PFSK-1 (cell line): ENCODE measurements at regions not wholly inside any gene's neighbourhood (a gene's known extent, or its start where the extent isn't known, plus 50 kb on each side); places are given as distances from the start of the nearest gene placed in this dataset.

Experiments used
- FOXP2 ChIP-seq: optimal IDR thresholded peaks from 2 replicates; pipeline ENCODE3; 2011; ENCODE audit warnings: borderline replicate concordance, control low read depth, inconsistent platforms; ENCODE audit not compliant: insufficient read depth; ENCODE audit errors: extremely low read length, extremely low read depth
- POLR2AphosphoS5 ChIP-seq: IDR thresholded peaks from 2 replicates; pipeline ENCODE4 v1.6.1; 2012; ENCODE audit warnings: low read depth, mild to moderate bottlenecking, control low read depth, low read length, moderate library complexity
- SIN3A ChIP-seq: IDR thresholded peaks from 2 replicates; pipeline ENCODE4 v1.6.1; 2012; ENCODE audit warnings: mild to moderate bottlenecking, low read length, moderate library complexity, borderline replicate concordance; ENCODE audit not compliant: insufficient read depth
- TAF1 ChIP-seq: IDR thresholded peaks from 2 replicates; pipeline ENCODE4 v1.6.1; 2012; ENCODE audit warnings: low read length, control low read depth, borderline replicate concordance; ENCODE audit not compliant: insufficient read depth
- TF ChIP-seq, protein P1 (sequence below), 2 experiments: IDR thresholded peaks; 2 replicates each; pipeline versions ENCODE4 v1.6.1 to v1.8.0; 2011 to 2012; ENCODE audit warnings: low read depth in 2 of 2, low read length in 2 of 2, control low read depth in 1 of 2, inconsistent platforms in 1 of 2, mild to moderate bottlenecking in 1 of 2, moderate library complexity in 1 of 2; ENCODE audit not compliant: insufficient read depth in 1 of 2

DNA sequence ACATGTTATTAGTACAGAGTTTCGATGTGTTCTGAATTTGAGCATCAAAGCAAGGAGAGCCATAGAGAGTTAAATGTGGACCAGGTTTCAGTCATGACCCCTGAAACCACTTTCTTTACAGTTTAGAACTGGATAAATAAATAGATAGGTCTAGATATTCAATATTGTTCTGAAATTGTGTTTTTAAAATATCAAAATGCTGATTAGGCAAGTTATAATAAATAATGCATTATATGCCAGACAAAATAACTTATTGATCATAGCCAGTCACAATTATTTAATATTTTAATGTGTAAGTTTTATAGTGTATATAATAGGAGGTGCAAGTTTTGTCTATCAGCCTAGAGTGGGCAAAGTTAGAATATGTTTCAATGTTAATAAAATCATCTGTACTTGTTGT lies 569.5 kb downstream of the METTL15 start:
- no peak for TF ChIP-seq SIN3A
- TF ChIP-seq TAF1, result no peak
- TF ChIP-seq, protein P1, sequence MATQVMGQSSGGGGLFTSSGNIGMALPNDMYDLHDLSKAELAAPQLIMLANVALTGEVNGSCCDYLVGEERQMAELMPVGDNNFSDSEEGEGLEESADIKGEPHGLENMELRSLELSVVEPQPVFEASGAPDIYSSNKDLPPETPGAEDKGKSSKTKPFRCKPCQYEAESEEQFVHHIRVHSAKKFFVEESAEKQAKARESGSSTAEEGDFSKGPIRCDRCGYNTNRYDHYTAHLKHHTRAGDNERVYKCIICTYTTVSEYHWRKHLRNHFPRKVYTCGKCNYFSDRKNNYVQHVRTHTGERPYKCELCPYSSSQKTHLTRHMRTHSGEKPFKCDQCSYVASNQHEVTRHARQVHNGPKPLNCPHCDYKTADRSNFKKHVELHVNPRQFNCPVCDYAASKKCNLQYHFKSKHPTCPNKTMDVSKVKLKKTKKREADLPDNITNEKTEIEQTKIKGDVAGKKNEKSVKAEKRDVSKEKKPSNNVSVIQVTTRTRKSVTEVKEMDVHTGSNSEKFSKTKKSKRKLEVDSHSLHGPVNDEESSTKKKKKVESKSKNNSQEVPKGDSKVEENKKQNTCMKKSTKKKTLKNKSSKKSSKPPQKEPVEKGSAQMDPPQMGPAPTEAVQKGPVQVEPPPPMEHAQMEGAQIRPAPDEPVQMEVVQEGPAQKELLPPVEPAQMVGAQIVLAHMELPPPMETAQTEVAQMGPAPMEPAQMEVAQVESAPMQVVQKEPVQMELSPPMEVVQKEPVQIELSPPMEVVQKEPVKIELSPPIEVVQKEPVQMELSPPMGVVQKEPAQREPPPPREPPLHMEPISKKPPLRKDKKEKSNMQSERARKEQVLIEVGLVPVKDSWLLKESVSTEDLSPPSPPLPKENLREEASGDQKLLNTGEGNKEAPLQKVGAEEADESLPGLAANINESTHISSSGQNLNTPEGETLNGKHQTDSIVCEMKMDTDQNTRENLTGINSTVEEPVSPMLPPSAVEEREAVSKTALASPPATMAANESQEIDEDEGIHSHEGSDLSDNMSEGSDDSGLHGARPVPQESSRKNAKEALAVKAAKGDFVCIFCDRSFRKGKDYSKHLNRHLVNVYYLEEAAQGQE (IDR thresholded peaks at IDR 0.05; ENCODE audit: insufficient read depth in 1 of 2, low read depth in 2 of 2, low read length in 2 of 2), result no peak
- TF ChIP-seq POLR2AphosphoS5, result no peak
- TF ChIP-seq FOXP2, result no peak

DNA sequence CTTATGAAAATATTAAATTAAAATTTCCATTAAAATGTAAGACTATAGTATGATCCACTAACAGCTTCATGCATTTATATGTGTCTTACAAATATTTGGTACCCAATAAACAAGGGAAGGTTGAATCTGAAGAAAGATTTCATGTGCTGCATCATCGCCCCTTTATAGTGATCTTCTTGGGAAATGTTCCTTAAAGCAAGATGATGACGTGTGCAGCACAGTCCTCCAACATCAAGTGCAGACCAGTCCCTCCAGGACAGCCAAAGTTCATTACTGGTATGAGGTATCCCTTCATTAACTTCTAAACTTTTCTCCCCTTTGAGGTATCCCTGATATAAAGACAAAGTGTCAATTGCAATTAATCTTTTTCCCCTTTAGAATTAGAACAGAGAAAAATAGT lies 567.0 kb downstream of the METTL15 start:
- TF ChIP-seq FOXP2, result no peak
- TF ChIP-seq POLR2AphosphoS5, result no peak
- no peak for TF ChIP-seq SIN3A
- TF ChIP-seq, protein P1 (IDR thresholded peaks at IDR 0.05; ENCODE audit: insufficient read depth in 1 of 2, low read depth in 2 of 2, low read length in 2 of 2), result no peak
- TF ChIP-seq TAF1, result no peak

DNA sequence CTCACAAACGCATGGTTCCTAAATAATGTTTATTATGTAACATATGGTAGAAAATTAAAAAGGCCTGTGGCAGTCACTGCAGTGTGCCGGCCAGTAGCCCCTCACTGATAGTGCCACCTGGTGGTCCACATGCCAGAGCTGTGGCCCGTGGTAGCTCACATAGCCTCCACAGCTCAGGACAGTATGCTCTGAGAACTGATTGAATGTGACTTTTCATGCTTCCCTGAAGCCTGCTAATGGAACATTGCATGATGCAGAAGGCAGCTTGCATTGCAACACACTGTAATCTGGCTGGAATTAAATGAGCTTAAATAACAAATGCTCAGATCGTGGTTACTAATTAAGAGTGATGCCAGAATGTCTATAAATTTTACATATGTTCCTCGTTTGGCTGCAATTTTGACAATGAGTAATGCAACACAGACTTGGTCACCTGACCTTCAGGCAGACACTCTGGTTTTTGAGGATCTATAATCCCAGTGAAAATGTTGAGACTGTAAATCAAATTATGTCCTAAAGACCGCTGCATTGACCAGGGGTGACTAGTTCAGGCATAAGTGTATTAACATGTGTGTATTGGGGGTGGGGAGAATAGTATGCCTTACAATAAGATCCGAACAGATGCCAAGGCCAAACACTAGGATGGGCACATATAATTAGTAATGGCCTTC lies 566.4 kb downstream of the METTL15 start:
- TF ChIP-seq SIN3A (no peak), FOXP2 (peak; percentile 45), TAF1 (no peak)
- TF ChIP-seq, protein P1 (IDR thresholded peaks at IDR 0.05; ENCODE audit: insufficient read depth in 1 of 2, low read depth in 2 of 2, low read length in 2 of 2), result no peak

DNA sequence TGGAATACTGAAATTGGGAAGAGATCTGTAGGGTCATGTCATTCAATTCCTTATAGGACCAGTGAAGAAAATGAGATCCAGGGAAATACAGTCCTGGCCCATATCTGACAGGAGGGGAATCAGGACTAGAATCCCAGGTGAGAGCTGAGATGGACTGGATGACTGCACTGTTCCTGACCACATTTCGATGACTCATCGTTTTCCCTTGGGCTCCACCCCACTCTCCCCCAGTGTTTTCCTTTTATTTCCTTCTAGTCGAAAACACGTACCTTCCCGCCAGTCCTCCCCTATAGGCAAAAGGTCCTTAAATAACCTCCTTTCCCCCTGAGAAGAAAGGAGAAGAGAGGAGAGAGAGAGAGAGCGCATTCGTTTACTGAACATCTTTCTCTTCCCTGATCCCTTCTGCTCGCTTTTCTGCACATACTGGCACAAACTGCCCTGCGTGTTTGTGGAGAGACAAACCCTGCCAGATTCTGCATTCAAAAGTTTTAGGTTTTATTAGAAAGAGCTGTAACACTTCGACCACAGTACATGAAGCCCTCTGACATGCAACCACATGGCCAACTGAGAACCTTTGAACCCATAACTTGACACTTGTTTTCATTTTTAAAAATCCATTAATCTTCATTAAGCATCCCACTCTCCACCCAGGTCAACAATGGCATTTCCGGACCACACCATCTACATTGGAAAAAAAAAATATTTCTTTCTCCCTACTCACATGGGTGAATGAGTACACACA lies 565.7 kb downstream of the METTL15 start:
- TF ChIP-seq, protein P1 (IDR thresholded peaks at IDR 0.05; ENCODE audit: insufficient read depth in 1 of 2, low read depth in 2 of 2, low read length in 2 of 2), result no peak
- TF ChIP-seq SIN3A, result no peak
- TF ChIP-seq POLR2AphosphoS5, result no peak
- no peak for TF ChIP-seq FOXP2
- TF ChIP-seq TAF1, result no peak
